K562 (cell line): ENCODE measurements at regions not wholly inside any gene's neighbourhood (a gene's known extent, or its start where the extent isn't known, plus 50 kb on each side); places are given as distances from the start of the nearest gene placed in this dataset.

Experiments used
- CBFA2T2 ChIP-seq: fragments of 450-650 bp; conservative IDR thresholded peaks from 2 replicates; pipeline ENCODE4 v1.6.1; 2017; ENCODE audit warnings: mild to moderate bottlenecking
- KLF6 ChIP-seq: fragments of 250-450 bp; sonication (Bioruptor Pico); IDR thresholded peaks from 2 replicates; pipeline ENCODE4 v1.4.0; 2020; ENCODE audit warnings: mild to moderate bottlenecking, moderate library complexity, borderline replicate concordance
- MAX ChIP-seq: sonication (generic); formaldehyde crosslinking; IDR thresholded peaks from 2 replicates; pipeline ENCODE4 v1.9.0; 2022; ENCODE audit warnings: mild to moderate bottlenecking, missing genetic modification reagents
- SP1 ChIP-seq: sonication (generic); formaldehyde crosslinking; IDR thresholded peaks from 2 replicates; pipeline ENCODE4 v1.8.1; 2022; ENCODE audit warnings: mild to moderate bottlenecking, missing genetic modification reagents
- ZFP36 ChIP-seq: fragments of 150-350 bp; IDR thresholded peaks from 2 replicates; pipeline ENCODE4 v1.6.1; 2018; ENCODE audit warnings: low read length, low read depth; ENCODE audit not compliant: partially characterized antibody

GRCh38 chr4:187632260-187632995 lies 363.1 kb upstream of the ZFP42 start:
- TF ChIP-seq SP1 (CRISPR knock-in tag) (no peak), KLF6 (no peak), CBFA2T2 (no peak), MAX (CRISPR knock-in tag) (no peak), ZFP36 (no peak)
